Esophagus (tissue), 2 donors: ENCODE measurements at regions not wholly inside any gene's neighbourhood (a gene's known extent, or its start where the extent isn't known, plus 50 kb on each side); places are given as distances from the start of the nearest gene placed in this dataset.

Experiments used
- H3K27ac ChIP-seq, 2 donors: one replicate each; pipeline ENCODE4 v1.5.1; 2013; ENCODE audit warnings: low read depth in 2 of 2, mild to moderate bottlenecking in 2 of 2, inconsistent platforms in 1 of 2, low read length in 1 of 2, moderate library complexity in 1 of 2
- H3K27me3 ChIP-seq, 2 donors: one replicate each; pipeline ENCODE4 v1.6.1; 2013; ENCODE audit warnings: low read length in 2 of 2, control low read depth in 1 of 2, mild to moderate bottlenecking in 1 of 2; ENCODE audit not compliant: insufficient read depth in 2 of 2, control insufficient read depth in 1 of 2
- H3K36me3 ChIP-seq, 2 donors: one replicate each; pipeline ENCODE4 v1.6.1; 2013; ENCODE audit warnings: low read length in 1 of 2; ENCODE audit not compliant: control insufficient read depth in 2 of 2, insufficient read depth in 2 of 2
- H3K4me1 ChIP-seq, 2 donors: one replicate each; pipeline ENCODE4 v1.6.1; 2013; ENCODE audit warnings: low read length in 1 of 2; ENCODE audit not compliant: control insufficient read depth in 2 of 2, insufficient read depth in 2 of 2
- H3K4me3 ChIP-seq, 2 donors: one replicate each; pipeline ENCODE4 v1.5.1; 2013; ENCODE audit warnings: low read length in 2 of 2, mild to moderate bottlenecking in 2 of 2, low read depth in 1 of 2, moderate library complexity in 1 of 2
- H3K9me3 ChIP-seq, 2 donors: one replicate each; pipeline ENCODE4 v1.6.1; 2013; ENCODE audit warnings: mild to moderate bottlenecking in 2 of 2, low read depth in 1 of 2, low read length in 1 of 2, moderate library complexity in 1 of 2; ENCODE audit not compliant: control insufficient read depth in 2 of 2, insufficient read depth in 1 of 2
- WGBS, 2 donors: extraction: QIAGEN DNeasy Blood & Tissue Kit; methylation state at CpG; one replicate each; pipeline ENCODE4 v1.1.7; 2013; 5-methylcytosine and 5-hydroxymethylcytosine counted together
- donor health status: healthy with polysubstance abuse.
- donor health status: Bipolar disorder and iron deficiency.

- Histone ChIP-seq H3K4me3 (no peak overlapping the region), H3K27me3 (no peaks in the 10 kb centered on the region), H3K36me3 (no peaks in the 10 kb centered on the region), H3K4me1 (no peaks in the 10 kb centered on the region), H3K27ac (no peak overlapping the region), H3K9me3 (no peaks in the 10 kb centered on the region)
- WGBS, 2 donors = 72 to 77% methylated on average over 3 of the region's 3 CpGs
Observed at GRCh38 chr1:244945109-244945671, 80.8 kb upstream of the HNRNPU start.

GRCh38 chr1:244941121-244941520 lies 76.8 kb upstream of the HNRNPU start:
- Histone ChIP-seq H3K27me3 (no peaks in the 10 kb centered on the region), H3K4me3 (no peak overlapping the region), H3K4me1 (no peaks in the 10 kb centered on the region), H3K27ac (no peak overlapping the region), H3K9me3 (no peaks in the 10 kb centered on the region), H3K36me3 (no peaks in the 10 kb centered on the region)
- WGBS, 2 donors = 93 to 95% methylated on average over 12 to 13 of the region's 13 CpGs

- Histone ChIP-seq H3K27me3 (no peaks in the 10 kb centered on the region), H3K9me3 (no peaks in the 10 kb centered on the region), H3K4me1 (no peaks in the 10 kb centered on the region), H3K27ac (no peak overlapping the region), H3K4me3 (no peak overlapping the region), H3K36me3 (no peaks in the 10 kb centered on the region)
Observed at GRCh38 chr1:244937099-244937498, 72.8 kb upstream of the HNRNPU start.

- H3K9me3 ChIP-seq = no peaks in the 10 kb centered on the region
- H3K4me3 ChIP-seq = no peak overlapping the region
- H3K36me3 ChIP-seq = no peaks in the 10 kb centered on the region
- peaks cover 0 to 2% of the 10 kb centered on the region in 2 donors for H3K4me1 ChIP-seq
- H3K27ac ChIP-seq = no peak overlapping the region
- no peaks in the 10 kb centered on the region for H3K27me3 ChIP-seq
- WGBS, 2 donors = 73 to 76% methylated on average over 4 of the region's 4 CpGs
Observed at GRCh38 chr1:244920911-244921761, 56.8 kb upstream of the HNRNPU start.

- WGBS, 2 donors = 64 to 69% methylated on average over 9 of the region's 9 CpGs
- H3K9me3 ChIP-seq = no peaks in the 10 kb centered on the region
- no peaks in the 10 kb centered on the region for H3K27me3 ChIP-seq
- H3K36me3 ChIP-seq = no peaks in the 10 kb centered on the region
- H3K27ac ChIP-seq = no peak overlapping the region
- peak overlapping the region in 1 of 2 donors; percentile 61 for H3K4me3 ChIP-seq
- H3K4me1 ChIP-seq = peaks cover 0 to 2% of the 10 kb centered on the region in 2 donors
Observed at GRCh38 chr1:244919320-244920282, 55.3 kb upstream of the HNRNPU start.

GRCh38 chr1:244918421-244919319 lies 54.3 kb upstream of the HNRNPU start:
- H3K4me3 ChIP-seq = peak overlapping the region; percentile 51 to 61
- H3K27me3 ChIP-seq = no peaks in the 10 kb centered on the region
- H3K4me1 ChIP-seq = peaks cover 0 to 2% of the 10 kb centered on the region in 2 donors
- WGBS, 2 donors = 3 to 4% methylated on average over 45 to 62 of the region's 62 CpGs
- no peak overlapping the region for H3K27ac ChIP-seq
- no peaks in the 10 kb centered on the region for H3K9me3 ChIP-seq
- H3K36me3 ChIP-seq = no peaks in the 10 kb centered on the region

GRCh38 chr1:244917073-244917670 lies 52.8 kb upstream of the HNRNPU start:
- Histone ChIP-seq H3K4me1 (peaks cover 0 to 2% of the 10 kb centered on the region in 2 donors), H3K36me3 (no peaks in the 10 kb centered on the region), H3K9me3 (no peaks in the 10 kb centered on the region), H3K27me3 (no peaks in the 10 kb centered on the region), H3K27ac (no peak overlapping the region), H3K4me3 (no peak overlapping the region)
- WGBS, 2 donors = 86 to 88% methylated on average over 14 of the region's 14 CpGs

GRCh38 chr1:244915736-244916135 lies 51.4 kb upstream of the HNRNPU start:
- H3K4me1 ChIP-seq = peaks cover 0 to 2% of the 10 kb centered on the region in 2 donors
- H3K4me3 ChIP-seq = no peak overlapping the region
- 85 to 89% methylated on average over 7 of the region's 7 CpGs for WGBS, 2 donors
- H3K36me3 ChIP-seq = no peaks in the 10 kb centered on the region
- no peak overlapping the region for H3K27ac ChIP-seq
- H3K27me3 ChIP-seq = no peaks in the 10 kb centered on the region
- no peaks in the 10 kb centered on the region for H3K9me3 ChIP-seq
